HG03442 (cell line): ENCODE measurements at regions not wholly inside any gene's neighbourhood (a gene's known extent, or its start where the extent isn't known, plus 50 kb on each side); places are given as distances from the start of the nearest gene placed in this dataset.
"Not testable (repeated sequence)": the region's sequence is repeated elsewhere in the genome, so short reads cannot be mapped to it uniquely, and the experiment has no call there.

ENCODE experiments used
- ATAC-seq: cut with Tn5 transposase; IDR thresholded peaks from one replicate; pipeline ENCODE4 v1.9.1; 2021; ENCODE audit warnings: mild to moderate bottlenecking, moderate library complexity; ENCODE audit not compliant: unreplicated experiment

DNA sequence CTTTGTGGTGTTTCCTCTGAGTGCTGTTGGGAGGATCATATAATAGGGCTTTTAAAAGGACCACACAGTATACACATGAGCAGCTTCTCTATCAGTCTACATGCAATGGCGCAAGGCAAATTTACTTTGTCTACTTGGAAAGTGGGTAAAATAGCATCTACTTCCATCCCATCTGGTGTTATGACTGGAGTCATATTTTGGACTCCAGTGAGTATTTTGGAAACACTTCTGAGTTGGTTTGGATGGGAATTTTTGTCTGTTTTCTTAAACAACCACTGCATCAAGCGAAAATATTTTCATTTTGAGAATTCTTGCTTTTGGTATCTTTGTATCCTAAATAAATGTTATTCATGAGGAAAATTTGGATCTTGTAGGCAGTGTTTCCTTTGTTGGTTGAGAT lies 220.8 kb downstream of the NMUR2 start:
- no peak for ATAC-seq

DNA sequence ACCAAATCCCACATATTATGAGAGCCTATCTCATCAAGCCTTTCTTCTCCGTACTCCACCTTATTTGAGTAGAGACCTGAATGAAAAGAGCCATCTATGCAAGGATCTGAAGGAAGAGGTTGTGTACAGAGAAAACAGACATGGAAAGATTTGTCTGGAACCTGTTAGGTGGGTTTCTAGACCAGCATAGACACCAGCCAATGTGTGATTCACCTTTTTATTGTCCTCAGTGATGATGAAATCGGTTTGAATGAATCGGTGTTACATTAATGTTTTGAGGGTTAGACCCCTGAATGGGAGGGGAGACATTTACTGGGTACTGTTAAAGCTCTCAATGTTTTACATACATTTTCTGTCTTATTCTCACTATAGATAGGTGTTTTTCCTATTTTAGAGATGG lies 223.6 kb downstream of the NMUR2 start:
- no peak for ATAC-seq

DNA sequence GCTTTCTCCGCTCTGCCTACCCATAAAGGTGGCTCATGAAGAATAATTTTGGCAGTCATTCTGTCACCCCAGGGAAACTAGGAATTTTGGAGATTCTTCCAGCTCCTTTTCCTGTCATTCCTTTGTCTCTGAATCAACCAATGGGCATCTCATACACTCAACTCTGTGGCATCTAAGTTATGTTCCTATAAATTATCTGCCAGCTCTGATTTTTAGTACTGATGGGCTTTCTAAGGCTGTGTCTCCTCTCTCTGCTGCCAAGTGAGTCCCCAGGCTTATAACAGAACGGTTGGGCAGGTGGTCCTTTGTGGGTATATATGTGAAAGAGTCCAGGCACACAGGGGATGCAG lies 226.8 kb downstream of the NMUR2 start:
- no peak for ATAC-seq

DNA sequence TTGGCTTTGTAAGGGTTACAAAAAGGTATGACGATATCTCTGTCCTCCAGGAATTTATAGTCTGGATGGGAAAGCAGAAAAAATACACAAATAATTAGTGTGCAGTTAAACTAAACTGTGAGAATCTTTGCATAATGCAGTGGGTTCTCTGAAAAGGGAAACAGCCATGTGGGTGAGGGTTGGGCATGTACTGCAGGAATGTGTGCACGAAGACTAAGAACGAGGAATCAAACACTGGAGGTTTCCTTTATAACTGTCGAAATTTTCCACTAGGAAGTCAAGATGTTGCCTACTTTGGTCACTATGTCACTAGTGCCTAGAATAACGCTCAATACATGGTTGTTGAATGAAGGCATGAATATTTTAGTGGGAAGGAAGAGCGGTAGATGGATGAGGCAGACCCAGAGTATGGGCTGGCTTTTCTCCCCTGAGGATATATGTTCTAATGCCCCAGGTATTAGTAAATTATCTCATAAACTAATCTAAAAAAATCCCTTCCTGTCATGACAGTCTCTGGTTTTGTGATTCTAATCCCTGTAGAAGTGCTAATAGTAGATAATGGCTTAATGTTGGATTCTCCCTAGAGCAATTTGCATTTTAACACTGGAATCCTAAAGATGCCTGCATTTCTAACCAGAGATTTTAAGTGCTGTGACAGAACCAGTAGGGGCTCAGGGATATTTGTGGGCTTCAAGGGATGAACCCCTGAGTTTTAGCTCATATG lies 227.3 kb downstream of the NMUR2 start:
- no peak for ATAC-seq

DNA sequence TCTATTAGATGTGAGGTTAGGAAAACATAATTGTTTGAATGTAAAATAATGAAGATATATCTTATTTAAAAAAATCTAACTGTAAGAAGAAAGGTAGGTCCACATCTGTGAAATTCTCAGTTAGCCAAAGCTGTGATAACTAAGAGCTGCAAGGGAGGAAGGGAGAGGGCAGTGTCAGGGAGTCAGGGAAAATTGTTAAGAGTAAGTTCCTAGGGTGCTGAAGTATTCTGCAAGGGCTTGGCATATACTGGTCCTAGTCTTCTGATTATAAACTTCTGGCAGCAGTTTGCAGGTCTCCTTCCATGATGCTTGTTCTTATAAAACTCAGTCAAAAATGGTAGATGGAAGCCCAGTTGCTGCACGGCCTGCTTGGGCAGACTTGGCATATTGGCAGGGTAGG lies 233.2 kb downstream of the NMUR2 start:
- ATAC-seq, result no peak

DNA sequence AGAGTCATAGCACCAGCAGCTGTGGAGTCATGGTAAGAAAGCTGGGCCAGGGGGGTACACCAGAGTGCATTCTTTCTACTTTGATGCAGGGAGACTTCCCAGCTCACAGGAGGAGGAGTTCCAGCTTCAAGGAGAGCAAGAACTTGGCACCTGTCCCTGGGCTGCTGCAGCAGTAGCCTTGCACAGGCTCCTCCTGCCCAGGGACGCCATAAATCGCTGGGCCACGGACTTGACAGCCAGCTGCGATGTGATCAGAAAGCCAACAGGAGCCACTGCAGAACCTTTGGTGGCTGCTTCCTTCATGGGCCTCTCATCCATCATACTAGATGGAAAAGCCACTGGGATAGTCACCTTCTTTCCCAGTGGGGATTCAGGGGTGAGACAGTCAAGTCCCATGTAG lies 234.7 kb downstream of the NMUR2 start:
- ATAC-seq, result no peak

DNA sequence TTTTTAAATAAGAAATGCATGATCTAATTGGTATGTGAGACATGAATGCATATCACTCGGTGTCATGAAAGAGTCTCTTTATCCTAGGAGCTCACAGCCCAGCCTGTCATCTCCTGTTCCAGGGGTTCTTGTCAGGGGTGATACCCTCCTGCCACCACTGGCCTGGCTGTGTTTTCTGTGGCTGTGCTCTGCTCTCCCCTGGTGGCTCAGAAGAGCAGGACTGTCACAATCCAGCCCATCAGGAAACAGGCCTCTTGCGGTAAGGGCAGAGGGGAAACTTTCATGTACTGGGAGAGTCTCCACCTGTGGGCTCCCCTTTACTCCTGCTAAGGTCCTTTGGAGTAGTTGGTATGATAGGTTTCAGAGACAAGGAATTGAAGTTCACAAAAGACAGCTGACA lies 240.2 kb upstream of the GLRA1 start:
- no peak for ATAC-seq

DNA sequence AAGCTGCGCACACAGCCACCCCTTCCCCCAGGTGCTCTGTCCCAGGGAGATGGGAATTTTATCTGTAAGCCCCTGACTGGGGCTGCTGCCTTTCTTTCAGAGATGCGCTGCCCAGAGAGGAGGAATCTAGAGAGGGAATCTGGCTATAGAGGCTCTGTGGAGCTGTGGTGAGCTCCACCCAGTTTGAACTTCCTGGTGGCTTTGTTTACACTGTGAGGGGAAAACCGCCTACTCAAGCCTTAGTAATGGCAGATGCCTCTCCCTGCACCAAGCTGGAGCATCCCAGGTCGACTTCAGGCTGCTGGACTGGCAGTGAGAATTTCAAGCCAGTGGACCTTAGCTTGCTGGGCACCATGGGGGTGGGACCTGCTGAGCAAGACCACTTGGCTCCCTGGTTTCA lies 235.2 kb upstream of the GLRA1 start:
- ATAC-seq, result not testable (repeated sequence)

DNA sequence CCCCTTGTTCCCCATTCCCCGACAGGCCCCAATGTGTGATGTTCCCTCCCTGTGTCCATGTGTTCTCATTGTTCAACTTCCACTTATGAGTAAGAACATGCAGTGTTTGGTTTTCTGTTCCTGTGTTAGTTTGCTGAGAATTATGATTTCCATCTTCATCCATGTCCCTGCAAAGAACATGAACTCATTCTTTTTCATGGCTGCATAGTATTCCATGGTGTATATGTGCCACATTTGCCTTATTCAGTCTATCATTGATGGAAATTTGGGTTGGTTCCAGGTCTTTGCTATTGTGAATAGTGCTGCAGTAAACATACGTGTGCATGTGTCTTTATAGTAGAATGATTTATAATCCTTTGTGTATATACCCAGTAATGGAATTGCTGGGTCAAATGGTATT lies 229.8 kb upstream of the GLRA1 start:
- not testable (repeated sequence) for ATAC-seq

DNA sequence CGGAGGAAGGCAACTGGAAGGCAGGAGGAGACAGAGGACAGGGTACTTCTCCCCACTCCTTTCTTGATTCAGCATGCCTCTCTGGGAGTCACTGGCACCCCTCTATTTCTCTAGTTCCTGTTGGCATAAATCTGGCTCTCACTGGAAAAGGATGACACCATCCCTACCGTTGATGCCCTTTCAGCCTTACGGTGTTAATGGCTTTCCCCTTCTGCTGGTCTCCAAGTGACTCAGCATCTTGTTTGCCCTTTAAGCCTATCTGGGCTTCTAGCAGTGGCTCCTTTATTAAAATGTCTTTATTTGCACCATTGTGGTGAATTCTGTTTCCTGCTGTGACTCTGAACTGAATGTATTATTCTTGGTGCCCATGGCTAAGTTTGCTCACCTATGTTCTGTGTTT lies 227.3 kb upstream of the GLRA1 start:
- no peak for ATAC-seq

DNA sequence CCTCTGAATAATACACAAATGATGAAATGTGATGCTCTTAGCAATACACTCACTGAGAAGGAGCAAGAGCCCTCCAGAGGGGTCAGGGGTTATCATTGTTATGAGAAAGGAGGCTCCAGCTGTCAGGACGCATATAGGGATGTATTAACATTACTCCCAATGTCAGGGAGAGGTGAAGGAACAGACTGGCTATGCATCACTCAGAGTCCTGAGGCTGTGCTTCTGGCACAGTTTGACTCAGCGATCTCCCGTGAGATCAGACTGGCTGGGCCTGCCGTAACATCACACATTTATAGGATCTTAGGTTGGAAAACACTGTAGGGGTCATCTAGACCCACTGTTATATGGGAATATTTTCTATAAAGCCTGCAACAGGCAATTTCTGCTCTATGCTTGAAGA lies 226.5 kb upstream of the GLRA1 start:
- ATAC-seq, result no peak

DNA sequence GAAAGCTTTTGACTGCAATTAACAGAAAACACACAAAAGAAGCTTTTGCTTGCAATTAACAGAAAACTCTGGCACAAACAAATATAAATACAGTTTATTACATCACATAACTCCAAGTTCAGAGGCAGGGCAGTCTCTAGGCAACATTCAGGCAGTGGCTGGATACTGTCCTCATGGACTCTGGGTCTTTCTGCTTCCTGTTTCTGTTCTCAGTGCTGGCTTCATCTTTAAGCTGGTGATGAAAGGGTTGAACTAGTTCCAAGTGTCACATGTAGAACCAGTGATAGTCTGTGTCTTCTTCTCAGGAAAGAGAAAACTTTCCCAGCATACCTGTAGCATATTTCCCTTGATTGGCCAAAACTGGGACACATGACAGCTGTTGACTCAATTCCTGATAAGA lies 222.6 kb upstream of the GLRA1 start:
- ATAC-seq, result no peak

DNA sequence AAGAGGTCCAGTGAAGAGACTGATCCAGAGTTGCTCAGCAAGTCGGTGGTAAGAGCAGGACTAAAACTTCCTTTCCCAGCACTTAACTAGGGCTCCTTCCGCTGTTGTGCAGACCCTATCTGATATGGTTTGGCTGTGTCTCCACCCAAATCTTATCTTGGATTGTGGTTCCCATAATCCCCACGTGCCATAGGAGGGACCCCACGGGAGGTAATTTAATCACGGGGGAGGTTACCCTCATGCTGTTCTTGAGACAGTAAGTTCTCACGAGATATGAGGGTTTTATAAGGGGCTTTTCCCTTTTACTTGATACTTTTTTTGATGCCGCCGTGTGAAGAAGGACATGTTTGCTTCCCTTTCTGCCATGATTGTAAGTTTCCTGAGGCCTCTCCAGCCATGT lies 221.9 kb upstream of the GLRA1 start:
- no peak for ATAC-seq

DNA sequence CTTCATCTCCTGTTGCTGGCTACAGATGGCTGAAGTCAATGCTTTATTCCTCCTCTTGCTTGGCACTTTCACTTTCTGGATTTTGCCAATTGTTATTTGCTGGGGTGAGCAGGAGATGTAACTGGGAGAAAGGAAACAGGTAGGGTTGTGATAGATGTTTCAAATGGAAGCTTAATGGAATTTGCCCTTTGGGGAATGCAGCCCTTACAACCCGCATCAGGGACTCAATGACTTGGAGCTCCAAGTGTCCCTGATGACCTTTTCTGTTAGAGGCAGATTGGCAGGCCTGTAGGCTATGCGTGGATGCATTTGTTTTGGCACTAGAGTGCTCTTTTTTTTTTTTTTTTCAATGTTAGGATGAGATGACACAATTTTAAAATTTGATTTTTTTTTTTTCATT lies 219.9 kb upstream of the GLRA1 start:
- ATAC-seq, result no peak

DNA sequence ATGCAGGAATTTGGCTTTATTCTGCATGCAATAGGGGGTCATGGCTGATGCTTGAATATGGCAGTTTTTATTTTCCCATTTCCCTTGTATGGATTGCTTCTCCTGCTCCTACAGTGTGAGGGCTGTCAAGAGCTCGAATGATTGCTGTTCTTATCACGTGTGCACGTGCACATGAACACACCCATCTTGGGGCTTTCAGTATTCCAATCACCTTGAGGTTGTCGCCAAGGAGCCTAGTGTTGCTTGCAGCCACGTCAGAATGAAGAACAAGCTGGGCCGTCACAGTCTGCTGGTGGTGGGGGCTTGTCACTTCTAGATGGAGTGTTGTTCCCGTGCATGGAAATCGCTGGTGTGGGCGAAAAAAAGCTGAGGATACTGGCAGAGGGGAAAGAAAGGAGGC lies 219.4 kb upstream of the GLRA1 start:
- no peak for ATAC-seq

DNA sequence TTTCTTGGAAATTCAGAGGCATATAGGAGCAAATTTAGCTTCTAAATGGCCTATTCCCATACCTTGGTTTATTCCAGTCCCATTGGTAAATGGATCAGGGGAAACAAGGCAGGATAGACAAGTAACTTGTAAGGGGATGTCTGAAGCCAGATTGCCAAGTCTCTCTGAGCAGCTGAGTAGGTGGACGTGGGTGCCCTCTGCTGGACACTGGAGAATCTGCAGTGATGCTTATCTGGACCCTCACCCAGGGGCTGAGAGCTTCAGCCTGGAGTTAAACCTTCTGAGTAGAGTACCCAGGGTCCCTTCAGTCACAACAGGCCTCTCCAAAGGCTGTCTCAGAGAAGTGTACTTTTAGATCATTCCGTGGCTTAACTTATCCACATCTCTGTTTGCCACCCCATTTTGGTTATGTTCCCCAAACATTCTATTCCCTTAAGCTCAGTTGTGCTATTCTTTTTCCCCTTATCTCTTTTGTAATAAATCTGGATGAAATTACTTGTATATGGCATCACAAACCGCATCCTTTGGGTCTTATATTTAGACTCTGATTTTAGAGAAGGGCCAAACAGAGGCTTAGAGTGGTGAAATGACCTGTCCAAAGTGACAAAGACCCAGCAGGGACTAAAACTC lies 218.3 kb upstream of the GLRA1 start:
- ATAC-seq, result peak; percentile 87

DNA sequence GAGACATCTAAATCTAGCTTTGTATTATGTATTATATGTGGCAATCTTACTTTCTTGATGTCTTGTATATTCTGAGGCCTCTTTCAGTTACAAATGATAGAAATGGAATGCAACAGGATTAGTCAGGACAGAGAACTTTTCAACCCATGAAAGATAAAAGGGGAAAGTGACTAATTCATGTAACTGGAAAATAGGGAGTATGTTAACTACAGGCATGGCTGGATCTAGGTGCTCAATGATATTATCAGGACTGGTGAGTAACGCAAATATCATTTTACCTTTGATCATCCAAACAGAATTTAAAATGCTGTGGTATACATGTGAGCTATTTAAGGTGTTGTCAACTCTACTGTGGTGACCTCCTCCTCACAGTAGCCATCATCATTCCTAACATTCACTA lies 215.7 kb upstream of the GLRA1 start:
- ATAC-seq, result no peak

DNA sequence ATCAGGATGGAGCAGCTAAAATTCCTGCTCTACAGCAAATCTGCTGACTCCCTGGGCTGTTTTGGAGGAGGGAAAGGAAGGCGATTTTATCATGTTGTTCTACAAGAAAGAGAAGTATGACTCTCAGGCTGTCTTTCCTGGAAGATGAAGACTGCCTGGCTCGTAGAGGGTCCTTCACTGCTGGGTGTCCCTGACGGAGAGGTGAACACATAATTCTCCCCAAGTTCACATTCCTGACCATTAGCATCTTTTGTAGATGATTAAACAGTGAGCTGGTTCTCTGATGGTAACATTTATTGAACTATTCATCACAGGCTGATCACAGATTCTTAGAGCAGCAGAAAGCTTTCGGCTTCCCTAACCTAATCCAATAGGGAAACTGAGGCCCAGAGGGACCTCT lies 212.4 kb upstream of the GLRA1 start:
- ATAC-seq, result no peak

DNA sequence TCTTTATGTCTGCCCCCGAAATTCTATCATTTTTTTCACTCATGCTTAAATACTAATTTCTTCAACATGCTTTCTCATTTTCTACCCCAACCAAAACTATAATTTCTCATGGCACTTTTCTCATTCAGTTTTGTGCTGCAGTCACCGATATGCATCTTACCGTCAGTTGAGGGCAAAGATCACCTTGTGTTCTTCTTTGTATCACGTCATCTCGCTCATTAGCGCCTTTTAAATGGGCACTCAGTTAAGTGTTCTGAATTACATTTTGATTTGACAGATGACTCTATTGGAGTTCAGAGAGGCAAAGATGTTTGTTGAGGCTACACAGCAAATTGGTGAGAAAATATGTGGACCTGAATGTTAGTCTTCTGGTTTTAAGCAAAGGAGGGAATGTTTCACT lies 211.7 kb upstream of the GLRA1 start:
- ATAC-seq, result no peak

DNA sequence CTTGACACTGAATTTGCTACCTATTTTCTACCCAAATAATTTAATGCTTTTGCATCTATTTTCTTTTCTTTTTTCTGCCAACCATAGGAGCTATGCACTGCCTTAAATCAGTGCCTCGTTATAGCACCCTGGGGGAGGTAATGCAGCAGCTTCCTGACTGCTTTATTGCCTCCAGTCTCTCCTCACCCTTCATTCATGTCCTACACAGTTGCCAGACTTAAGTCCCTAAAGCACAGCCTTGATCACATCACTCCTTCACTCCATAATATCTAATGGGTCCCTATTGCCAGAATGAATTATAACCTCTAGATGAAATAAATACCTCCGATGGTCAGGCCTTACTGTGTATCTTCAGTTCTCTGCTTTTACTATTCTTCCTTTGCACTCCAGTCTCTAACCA lies 211.2 kb upstream of the GLRA1 start:
- ATAC-seq, result no peak

DNA sequence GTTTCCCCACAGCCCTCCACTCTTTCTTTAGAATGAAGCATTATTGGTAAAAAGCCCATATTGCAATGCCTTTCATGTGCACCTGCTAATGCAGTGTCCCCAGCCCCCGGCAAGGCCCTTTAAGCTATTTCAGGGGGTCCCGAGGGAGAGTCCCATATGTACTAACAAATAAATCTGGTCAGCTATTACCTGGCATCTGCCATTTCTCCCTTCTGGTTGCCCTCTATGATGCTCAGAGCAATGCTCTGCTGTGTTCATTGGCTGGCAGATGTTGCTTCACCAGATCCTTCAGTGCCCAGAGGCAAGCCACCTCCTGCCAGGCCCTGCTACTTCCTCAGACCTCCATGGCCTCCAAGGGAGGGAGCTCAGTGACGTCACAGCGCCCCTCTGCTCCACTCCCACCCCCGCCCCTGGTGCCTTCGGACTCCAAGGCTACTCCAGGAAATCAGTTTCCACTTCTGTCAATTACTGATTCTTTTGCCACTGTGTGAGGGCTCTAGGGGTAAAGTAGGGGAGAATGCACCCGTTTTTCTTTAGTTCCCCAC lies 201.1 kb upstream of the GLRA1 start:
- no peak for ATAC-seq

DNA sequence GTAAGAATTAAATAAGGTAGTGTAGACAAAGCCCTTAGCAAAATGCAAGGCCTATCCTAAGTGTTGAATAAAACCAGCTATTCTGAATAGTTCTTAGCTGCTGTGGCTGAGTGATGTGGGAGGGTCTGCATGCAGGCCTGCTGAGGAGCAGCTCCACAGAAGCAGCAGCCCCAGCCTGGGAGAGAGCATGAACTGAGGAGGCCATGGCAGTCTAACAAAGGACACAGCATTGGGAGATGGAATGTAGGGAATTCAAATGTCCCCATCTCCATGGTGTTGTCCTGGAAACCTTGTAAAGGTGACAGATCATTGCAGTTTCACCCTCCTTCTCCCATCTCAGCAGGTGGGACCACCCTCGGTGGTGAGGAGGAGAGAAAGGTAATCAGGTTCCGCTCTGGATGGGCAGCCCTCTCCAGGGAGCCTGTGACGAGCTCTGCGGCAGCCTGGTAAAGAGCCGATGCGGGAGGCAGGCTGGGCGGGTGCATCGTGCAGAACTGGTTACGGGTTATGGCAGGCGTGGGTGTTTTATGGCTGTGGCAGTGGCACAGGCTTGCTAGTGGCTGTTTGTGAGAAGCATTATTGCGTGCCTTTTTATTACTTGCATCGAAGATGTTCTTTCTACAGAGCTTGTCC lies 199.9 kb upstream of the GLRA1 start:
- ATAC-seq, result no peak
